Esophagus squamous epithelium (tissue), 4 donors: ENCODE measurements at regions not wholly inside any gene's neighbourhood (a gene's known extent, or its start where the extent isn't known, plus 50 kb on each side); places are given as distances from the start of the nearest gene placed in this dataset.

ENCODE experiments used
- POLR2A ChIP-seq, 4 donors: fragments of 450-650 bp; IDR thresholded peaks; one replicate each; pipeline ENCODE4 v1.6.1; 2017; ENCODE audit warnings: antibody characterized with exemption in 4 of 4, mild to moderate bottlenecking in 4 of 4, moderate library complexity in 3 of 4
- TF ChIP-seq, protein P1 (sequence below), 6 experiments: fragments of 450-650 bp in 4 of 6; fragments of 200-600 bp in 2 of 6; sonication (generic) in 2 of 6; IDR thresholded peaks; one replicate each; pipeline ENCODE4 v1.5.1; 2016 to 2019; ENCODE audit warnings: antibody characterized with exemption in 6 of 6, mild to moderate bottlenecking in 4 of 6, moderate library complexity in 4 of 6

GRCh38 chr2:58620093-58620492, 379.0 kb upstream of the FANCL start:
- TF ChIP-seq, protein P1, sequence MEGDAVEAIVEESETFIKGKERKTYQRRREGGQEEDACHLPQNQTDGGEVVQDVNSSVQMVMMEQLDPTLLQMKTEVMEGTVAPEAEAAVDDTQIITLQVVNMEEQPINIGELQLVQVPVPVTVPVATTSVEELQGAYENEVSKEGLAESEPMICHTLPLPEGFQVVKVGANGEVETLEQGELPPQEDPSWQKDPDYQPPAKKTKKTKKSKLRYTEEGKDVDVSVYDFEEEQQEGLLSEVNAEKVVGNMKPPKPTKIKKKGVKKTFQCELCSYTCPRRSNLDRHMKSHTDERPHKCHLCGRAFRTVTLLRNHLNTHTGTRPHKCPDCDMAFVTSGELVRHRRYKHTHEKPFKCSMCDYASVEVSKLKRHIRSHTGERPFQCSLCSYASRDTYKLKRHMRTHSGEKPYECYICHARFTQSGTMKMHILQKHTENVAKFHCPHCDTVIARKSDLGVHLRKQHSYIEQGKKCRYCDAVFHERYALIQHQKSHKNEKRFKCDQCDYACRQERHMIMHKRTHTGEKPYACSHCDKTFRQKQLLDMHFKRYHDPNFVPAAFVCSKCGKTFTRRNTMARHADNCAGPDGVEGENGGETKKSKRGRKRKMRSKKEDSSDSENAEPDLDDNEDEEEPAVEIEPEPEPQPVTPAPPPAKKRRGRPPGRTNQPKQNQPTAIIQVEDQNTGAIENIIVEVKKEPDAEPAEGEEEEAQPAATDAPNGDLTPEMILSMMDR (IDR thresholded peaks at IDR 0.05): no peak
- no peak for TF ChIP-seq POLR2A (IDR thresholded peaks at IDR 0.05)
